Choroid plexus epithelial cell (primary cell): ENCODE measurements at regions not wholly inside any gene's neighbourhood (a gene's known extent, or its start where the extent isn't known, plus 50 kb on each side); places are given as distances from the start of the nearest gene placed in this dataset.
A peak's percentile ranks its signal among the peaks of the same experiment; 100 is the strongest.

ENCODE experiments used
- DNase-seq: peaks from one replicate; pipeline ENCODE4 v3.0.0-alpha.2; 2010; ENCODE audit warnings: low read depth
- H3K4me3 ChIP-seq: 2 replicates; pipeline ENCODE4 v1.5.1; 2011; ENCODE audit warnings: low read depth, mild to moderate bottlenecking, control low read depth, low read length, moderate library complexity
- CTCF ChIP-seq: conservative IDR thresholded peaks from 2 replicates; pipeline ENCODE4 v1.5.1; 2011; ENCODE audit warnings: low read depth, mild to moderate bottlenecking, control low read depth, inconsistent platforms, low read length, moderate library complexity

- no peak for TF ChIP-seq CTCF
- DNase-seq, result no peak
- H3K4me3 ChIP-seq, result no peak overlapping the region
Observed at GRCh38 chr5:30620481-30621085, 572.9 kb upstream of the CDH6 start.

- no peak for DNase-seq
- no peak for TF ChIP-seq CTCF
- no peak overlapping the region for H3K4me3 ChIP-seq
Observed at GRCh38 chr5:30608501-30608900, 585.0 kb upstream of the CDH6 start.

- DNase-seq, result peak; percentile 2
- H3K4me3 ChIP-seq, result no peak overlapping the region
- TF ChIP-seq CTCF, result no peak
Observed at GRCh38 chr5:30607301-30607894, 586.1 kb upstream of the CDH6 start.

- no peak for TF ChIP-seq CTCF
- H3K4me3 ChIP-seq, result no peak overlapping the region
- DNase-seq, result no peak
Observed at GRCh38 chr5:30605693-30606268, 587.7 kb upstream of the CDH6 start.

GRCh38 chr5:30604648-30605262, 588.7 kb upstream of the CDH6 start:
- TF ChIP-seq CTCF, result no peak
- no peak for DNase-seq
- no peak overlapping the region for H3K4me3 ChIP-seq

GRCh38 chr5:30600892-30601291, 592.6 kb upstream of the CDH6 start:
- no peak overlapping the region for H3K4me3 ChIP-seq
- no peak for TF ChIP-seq CTCF
- DNase-seq, result no peak
